Non-pigmented ciliary epithelial cell (primary cell): ENCODE measurements at regions not wholly inside any gene's neighbourhood (a gene's known extent, or its start where the extent isn't known, plus 50 kb on each side); places are given as distances from the start of the nearest gene placed in this dataset.

Source experiments
- DNase-seq: peaks from one replicate; pipeline ENCODE4 v3.0.0-alpha.2; 2010; ENCODE audit warnings: low read depth

DNA sequence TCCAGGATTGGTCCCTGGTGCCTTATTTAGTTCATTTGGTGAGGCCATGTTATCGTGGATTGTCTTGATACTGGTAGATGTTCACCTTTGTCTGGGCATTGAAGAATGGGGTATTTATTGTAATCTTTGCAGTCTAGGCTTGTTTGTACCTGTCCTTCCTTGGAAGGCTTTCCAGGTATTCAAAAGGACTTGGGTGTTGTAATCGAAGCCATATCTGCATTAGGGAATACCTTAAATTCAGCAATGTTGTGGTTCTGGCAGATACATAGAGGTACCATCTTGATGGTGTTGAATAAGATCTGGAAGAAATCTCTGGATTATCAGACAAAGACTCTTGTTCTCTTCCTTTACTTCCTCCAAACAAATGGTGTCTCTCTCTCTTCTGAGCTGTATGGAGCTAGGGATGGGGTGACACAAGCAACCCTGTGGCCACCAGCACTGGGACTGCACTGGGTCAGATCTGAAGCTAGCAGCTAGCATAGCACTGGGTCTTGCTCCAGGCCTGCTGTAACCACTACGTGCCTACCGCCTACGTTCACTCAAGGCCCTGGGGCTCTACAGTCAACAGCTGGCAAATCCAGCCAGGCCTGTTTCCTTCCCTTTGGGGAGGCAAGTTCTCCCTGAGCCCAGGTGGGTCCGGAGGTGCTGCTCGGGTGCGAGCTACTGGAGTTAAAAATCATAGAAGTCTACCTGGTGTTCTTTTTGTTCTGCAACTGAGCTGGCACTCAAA, 261.1 kb upstream of the CITED2 start:
- no peak for DNase-seq

GRCh38 chr6:139632840-139633239, 258.4 kb upstream of the CITED2 start:
- no peak for DNase-seq

DNA sequence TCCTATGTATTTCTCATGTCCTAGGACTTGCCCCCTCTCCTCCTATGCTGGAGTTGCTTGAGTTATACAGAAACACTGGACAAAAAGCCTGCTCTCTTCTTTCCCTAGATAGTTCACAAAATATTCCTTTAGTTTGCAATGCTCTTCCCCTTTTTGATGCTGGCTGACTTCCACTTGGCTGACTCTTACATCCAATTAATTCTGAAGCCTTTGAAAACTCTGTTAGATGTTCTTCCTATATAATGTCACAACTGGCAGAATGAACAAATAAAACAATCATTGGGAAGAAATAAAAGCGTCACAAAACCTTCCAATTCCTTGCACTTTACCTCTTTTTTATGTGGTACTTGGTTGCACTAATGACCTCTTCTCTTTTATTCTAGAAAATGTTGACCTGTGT, 253.8 kb upstream of the CITED2 start:
- no peak for DNase-seq

- no peak for DNase-seq
Measured at GRCh38 chr6:139627091-139627490, 252.6 kb upstream of the CITED2 start.

DNA sequence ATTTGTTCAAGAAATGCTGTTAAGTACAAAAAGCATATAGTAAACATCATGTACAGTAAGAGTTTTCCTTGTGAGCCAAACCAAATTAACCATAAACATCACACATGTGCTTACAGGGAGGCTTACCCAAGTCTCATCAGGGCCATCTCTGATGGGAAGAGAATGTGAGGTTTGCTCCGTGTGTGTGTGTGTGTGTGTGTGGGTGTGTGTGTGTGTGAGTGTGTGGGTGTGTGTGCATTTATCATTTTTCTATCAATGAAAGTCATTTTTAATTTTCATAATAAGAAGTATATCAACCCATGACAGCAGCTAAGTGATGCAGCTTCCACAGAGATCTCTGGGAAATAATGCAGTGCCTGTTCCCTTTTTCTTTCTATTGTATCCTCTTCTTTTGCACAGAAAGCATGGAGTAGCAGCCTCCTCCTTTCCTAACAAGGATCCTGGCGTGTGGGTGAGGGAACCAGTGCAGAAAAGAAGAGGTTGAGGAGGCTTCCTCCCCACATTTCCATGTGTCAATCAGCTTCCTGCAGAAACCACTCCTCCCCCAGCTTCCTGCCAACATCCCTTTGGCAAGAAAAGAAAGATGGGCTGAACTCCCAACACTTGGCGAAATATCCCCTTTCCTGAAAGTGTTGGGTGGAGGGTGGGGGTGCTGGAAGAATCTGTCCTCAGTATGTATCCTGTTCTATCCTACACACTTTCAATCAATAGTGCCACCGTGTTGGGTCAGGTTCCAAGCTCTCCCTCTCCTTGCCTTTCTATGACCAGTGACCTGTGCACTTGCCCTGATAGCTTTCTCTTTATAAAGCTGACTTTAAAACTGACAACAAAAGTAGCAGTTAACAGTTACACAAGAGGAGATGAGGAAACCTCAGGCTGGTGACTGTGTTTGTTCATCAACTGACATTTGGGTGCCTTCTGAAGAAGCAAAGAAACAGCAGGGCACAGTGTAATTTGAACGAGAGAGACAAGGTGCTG, 251.8 kb upstream of the CITED2 start:
- no peak for DNase-seq

DNA sequence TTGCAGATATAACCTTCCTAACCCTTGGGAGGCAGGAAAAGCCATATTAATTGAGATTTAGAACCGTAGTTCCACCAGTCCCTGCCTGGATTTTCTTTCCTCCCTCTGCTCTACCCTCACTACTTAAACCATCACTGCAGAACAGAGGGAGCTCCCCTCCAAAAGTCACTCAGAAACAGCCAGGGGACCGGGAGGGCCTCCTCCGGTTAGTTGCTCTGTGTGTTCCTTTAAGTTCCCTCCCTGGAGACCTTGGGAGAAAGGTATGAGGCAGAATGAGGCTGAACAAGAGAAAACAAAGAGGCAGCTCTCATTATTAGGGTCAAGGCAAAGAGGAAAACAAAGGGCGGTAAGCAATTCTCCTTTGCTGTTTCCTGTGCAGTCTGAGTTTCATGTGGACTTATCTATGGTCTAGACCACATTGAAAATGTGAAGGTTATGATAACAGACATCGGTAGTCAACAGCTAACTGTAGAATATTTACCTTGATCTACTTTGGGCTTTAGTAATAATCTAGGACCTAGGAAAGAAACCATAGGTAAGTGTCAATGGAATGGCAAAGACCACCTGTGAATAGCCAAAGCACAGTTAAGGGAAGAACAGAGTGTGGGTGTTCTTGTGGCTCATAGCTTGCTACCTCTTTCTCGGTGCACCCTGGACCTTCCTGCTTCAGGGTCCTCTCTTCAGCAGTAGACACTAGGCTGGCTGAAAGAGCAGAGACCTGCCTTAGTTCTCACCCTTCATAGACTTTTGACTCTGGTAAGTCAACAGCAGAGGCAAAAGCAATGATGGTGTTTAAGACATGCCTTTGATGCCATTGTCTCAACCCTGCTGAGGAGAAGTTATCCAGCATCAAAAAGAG, 250.9 kb upstream of the CITED2 start:
- no peak for DNase-seq

GRCh38 chr6:139623372-139623771, 248.9 kb upstream of the CITED2 start:
- no peak for DNase-seq

DNA sequence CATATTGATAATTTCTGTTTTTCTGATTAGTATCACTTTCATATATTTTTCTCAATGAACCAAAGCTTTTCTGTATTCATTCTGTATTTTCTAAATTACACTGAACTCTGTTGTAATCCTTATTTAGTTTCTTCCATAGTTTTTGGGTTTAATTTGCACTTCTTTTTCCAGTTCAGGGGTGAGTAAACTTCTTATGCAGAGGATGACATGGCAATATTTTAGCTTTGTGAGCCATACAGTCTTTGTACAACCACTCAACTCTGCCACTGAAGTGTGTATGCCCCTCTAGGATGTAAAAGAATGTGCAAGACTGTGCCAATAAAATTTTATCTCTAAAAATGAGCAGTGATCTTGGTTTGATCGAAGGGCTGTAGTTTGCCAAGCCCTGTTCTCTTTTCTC, 239.0 kb upstream of the CITED2 start:
- no peak for DNase-seq

- DNase-seq, result no peak
Measured at GRCh38 chr6:139612135-139612465, 237.7 kb upstream of the CITED2 start.

DNA sequence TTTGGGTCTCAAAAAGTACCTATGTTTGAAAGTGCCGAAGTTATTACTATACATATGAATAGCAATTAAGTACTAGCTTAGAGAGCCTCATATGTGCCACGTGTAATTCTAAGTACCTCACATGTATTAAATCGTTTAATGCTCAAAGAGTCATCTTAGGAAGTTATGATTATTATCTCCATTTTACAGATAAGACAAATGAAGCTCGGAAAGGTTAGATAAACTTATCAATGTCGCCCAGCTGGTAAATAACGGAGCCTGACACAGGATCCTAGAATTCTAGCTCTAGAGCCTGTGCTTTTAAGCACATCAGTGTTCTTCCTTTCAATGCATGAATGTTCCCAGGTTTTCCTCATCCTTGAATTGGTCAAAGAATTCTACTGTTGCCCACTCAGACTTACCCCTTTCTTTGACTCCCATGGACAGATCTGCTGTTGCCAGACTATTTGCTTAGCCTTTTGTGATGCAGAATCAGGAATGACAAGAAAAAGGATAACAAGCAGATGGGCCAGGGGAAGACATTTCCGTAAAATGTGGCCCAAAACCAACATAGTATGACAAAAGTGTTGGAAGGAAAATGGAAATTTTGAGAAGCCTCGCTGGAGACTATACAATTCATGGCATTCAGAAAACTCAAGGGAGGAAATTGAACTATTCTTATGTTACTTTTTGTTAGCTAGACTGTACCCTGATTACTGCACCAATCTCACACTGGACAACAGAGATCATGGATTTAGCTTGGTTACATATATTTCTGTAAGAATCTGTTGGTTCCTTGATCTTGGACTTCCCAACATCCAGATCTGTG, 237.1 kb upstream of the CITED2 start:
- DNase-seq, result no peak

DNA sequence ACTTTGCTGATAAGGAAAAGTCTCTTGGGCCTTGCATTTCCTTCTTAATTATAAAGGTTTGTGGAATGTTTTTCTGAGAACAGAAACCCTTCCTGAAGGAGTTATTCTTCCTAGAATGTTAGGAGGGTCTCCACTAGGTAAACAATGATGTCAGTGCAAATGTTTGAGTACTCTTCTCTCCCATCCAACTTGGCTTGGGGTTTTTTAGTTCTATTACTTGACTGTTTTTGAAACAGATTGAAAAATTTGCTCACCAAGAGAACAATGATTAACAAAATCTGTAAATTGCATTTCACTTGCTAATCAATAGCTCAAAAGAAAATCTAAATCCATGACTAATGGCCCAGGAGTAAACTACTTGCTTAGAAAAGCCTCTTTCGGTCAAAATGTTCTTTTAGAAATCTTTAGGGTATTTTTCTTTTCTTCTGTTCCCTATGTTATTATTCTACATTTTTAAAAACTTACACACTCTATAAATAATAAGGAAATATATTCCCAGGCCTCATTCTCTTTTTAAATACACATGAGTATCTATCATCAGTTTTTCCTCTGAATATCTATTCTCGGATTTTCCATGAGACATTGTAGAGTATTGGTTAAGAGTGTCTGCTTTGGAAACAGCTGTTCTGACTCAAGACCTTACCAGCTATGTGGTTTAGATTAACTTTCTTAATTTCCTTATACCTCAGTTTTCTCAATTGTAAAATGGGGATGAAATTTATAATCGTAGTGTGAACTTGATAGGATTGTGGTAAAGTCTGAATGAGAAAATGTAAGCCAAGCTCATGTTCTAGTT, 234.2 kb upstream of the CITED2 start:
- no peak for DNase-seq

GRCh38 chr6:139605350-139605749, 230.9 kb upstream of the CITED2 start:
- DNase-seq, result no peak

DNA sequence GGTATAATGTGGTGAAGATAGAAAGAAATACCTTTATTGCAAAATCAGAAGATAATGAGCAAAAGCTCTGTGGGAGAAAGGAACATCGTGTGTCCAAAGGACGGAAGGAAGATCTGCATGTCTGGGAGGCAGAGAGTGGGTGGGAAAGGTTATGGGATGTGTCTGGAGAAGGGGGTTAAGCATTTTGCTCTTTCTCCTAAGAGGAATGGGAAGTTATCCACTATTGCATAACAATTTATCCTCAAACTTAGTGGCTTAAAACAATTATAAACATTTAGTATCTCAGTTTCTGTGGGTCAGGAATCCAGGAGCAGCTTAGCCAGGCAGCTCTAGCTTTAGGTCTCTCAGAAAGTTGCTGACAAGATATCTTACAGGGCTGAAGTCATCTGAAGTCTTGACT, 229.1 kb upstream of the CITED2 start:
- no peak for DNase-seq

DNA sequence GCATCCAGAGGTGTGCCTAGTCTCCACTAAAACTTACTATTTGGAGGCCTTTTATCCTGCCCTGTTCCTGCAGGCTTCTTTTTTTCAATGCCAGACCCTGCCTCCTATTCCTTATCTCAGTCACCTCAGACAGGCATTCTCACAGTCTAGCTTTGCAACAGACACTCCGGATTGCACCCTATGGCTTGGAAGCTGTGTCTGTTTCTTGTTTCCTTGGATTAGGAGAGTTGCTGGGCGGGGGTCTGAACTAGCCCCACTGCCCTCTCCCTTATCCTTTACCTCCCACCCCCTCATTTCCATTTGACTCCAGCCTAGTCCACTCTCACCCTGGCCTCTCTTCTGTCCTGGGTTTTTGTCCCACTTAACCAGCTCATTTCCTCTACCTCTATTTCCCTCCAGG, 228.1 kb upstream of the CITED2 start:
- DNase-seq, result no peak

GRCh38 chr6:139600919-139601475, 226.5 kb upstream of the CITED2 start:
- DNase-seq, result no peak

GRCh38 chr6:139600343-139600742, 225.9 kb upstream of the CITED2 start:
- DNase-seq, result no peak

DNA sequence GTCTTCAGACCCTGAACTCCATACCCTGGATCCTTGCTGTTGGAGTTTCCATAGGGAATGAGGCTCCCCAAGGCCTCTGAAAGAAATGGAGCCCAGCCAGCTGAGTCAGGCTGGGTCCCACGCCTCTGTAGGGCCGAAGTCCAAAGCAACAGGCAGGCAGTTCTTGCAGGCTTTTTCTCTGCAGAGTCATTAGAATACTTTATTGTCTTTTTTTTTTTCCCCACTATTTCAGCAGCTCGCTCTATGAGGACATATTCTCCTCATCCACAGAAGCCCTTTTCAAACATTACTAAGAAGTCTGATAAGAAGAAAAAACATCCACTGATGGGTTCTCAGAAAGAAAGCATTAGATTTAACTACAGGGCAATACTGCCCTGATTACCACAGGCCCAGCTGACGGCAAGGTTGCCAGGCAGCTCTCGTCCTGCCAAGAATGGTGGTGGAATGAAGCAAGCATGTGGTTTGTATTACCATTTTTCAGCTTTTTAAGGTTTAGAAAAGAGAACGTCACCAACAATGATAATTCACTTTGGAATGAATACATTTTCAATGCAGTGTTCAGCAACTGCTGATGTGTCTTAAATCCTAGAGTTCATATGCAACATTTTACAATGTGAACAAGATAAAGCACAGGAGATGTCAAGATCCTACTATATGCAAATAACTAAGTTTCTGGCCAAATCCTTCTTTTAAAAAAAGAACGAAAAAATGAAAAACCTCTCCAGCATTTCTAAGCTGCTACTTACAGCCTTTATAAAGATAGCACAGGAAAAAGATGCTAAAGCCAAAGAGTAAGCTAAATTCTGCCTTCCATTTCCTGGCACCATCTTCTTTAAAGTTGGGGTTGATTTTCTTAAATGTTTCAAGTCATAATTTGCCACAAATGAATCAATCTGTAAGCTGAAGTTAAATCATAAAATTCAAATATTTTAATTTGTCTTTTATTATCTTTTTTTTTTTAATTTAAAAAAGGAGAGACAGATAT, 223.6 kb upstream of the CITED2 start:
- peak; percentile 90 for DNase-seq

DNA sequence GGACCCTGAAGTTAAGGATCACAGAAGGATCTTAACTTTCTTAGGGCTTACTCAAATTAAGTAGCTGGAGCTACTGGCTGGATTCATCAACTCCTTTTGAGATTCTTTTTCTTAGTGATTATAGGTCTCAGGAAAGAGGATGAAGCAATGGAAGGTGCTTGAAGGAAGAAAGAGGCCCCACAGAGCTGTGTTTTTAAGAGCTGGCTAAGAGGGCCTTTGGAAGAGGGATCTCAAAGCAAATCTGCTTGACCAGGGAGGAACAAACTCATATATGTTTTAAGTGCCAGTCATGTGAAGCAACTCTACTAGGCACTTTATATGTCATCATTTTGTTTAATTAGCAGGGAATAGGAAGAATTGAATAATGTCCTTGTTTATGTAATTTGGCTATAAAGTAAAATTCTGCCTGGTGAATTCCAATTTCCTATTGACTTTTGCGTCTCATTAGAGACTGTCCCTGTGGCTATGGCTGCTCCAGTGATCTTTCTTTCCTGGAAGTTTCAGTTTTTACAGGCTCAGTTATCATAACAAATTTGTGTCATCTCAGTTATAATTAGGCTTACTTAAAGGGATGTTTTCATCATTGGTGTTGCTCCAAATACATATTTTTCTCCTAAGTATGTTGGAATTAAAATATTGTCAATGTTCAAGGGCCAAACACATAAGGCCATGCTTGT, 222.8 kb upstream of the CITED2 start:
- DNase-seq, result no peak

DNA sequence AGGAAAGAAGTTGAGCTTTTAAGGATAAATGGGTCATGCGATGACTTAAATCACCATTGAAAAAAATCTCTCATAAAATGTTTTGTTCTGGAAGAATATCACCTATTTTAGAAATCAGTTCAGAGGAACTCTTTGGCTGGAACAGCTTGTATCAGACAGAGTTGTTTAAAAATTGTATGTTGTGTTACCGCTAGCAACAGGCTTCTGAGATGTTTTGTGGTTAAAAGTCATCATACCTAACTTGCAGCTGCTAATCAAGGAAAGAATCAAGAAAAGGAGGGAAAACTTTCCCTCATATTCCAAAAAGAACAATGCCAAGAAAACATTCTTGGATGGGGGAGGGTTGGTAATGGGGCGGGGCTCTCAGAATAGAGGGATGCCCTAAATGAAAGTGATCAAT, 220.7 kb upstream of the CITED2 start:
- no peak for DNase-seq
